Neural progenitor cell (in vitro differentiated cells): ENCODE measurements at regions not wholly inside any gene's neighbourhood (a gene's known extent, or its start where the extent isn't known, plus 50 kb on each side); places are given as distances from the start of the nearest gene placed in this dataset.
A peak's percentile ranks its signal among the peaks of the same experiment; 100 is the strongest.

Source experiments
- DNase-seq: peaks from one replicate; pipeline ENCODE4 v3.0.0-alpha.2; 2016; ENCODE audit warnings: low spot score
- H2AFZ ChIP-seq: fragments of 200-600 bp; sonication (generic); replicated peaks from 2 replicates; pipeline ENCODE4 v1.6.1; 2016; ENCODE audit warnings: antibody characterized with exemption
- H3F3A ChIP-seq: fragments of 200-600 bp; sonication (generic); 2 replicates; pipeline ENCODE4 v1.6.1; 2016; ENCODE audit warnings: antibody characterized with exemption, low read depth
- H3K27ac ChIP-seq: fragments of 200-600 bp; sonication (generic); 2 replicates; pipeline ENCODE4 v1.5.1; 2016; ENCODE audit warnings: mild to moderate bottlenecking
- H3K27me3 ChIP-seq: fragments of 200-600 bp; sonication (generic); 2 replicates; pipeline ENCODE4 v1.6.1; 2016; ENCODE audit warnings: mild to moderate bottlenecking, moderate library complexity
- H3K36me3 ChIP-seq: fragments of 200-600 bp; sonication (generic); 2 replicates; pipeline ENCODE4 v1.5.1; 2016
- H3K4me1 ChIP-seq: fragments of 200-600 bp; sonication (generic); 2 replicates; pipeline ENCODE4 v1.6.1; 2016; ENCODE audit warnings: mixed run types
- H3K4me2 ChIP-seq: fragments of 200-600 bp; sonication (generic); 2 replicates; pipeline ENCODE4 v1.6.1; 2016
- H3K4me3 ChIP-seq: fragments of 200-600 bp; sonication (generic); 2 replicates; pipeline ENCODE4 v1.5.1; 2016
- H3K79me2 ChIP-seq: fragments of 200-600 bp; sonication (generic); 2 replicates; pipeline ENCODE4 v1.6.1; 2016; ENCODE audit warnings: low read depth
- H3K9ac ChIP-seq: fragments of 200-600 bp; sonication (generic); 2 replicates; pipeline ENCODE4 v1.6.1; 2016
- H3K9me3 ChIP-seq: fragments of 200-600 bp; sonication (generic); 2 replicates; pipeline ENCODE4 v1.5.1; 2016; ENCODE audit warnings: low read depth
- H4K20me1 ChIP-seq: fragments of 200-600 bp; sonication (generic); 2 replicates; pipeline ENCODE4 v1.6.1; 2016; ENCODE audit warnings: low read depth
- H3K27ac Mint-ChIP-seq: 3 replicates; pipeline ENCODE4 v1.8.0; 2021; ENCODE audit warnings: mixed read lengths
- H3K27me3 Mint-ChIP-seq: 2 replicates; pipeline ENCODE4 v1.8.0; 2022; ENCODE audit warnings: low read depth, mild to moderate bottlenecking, inconsistent platforms, moderate library complexity, mixed read lengths; ENCODE audit not compliant: insufficient read depth
- H3K36me3 Mint-ChIP-seq: 3 replicates; pipeline ENCODE4 v1.8.0; 2021; ENCODE audit warnings: mixed read lengths
- H3K4me1 Mint-ChIP-seq: 3 replicates; pipeline ENCODE4 v1.8.0; 2021; ENCODE audit warnings: mixed read lengths
- H3K4me3 Mint-ChIP-seq: 3 replicates; pipeline ENCODE4 v1.8.0; 2021; ENCODE audit warnings: mild to moderate bottlenecking, moderate library complexity, mixed read lengths
- H3K9me3 Mint-ChIP-seq: 3 replicates; pipeline ENCODE4 v1.8.0; 2020; ENCODE audit warnings: mixed read lengths
- CTCF ChIP-seq: fragments of 200-600 bp; sonication (generic); IDR thresholded peaks from 2 replicates; pipeline ENCODE4 v1.5.1; 2017; ENCODE audit warnings: antibody characterized with exemption, mild to moderate bottlenecking
- EZH2 ChIP-seq: fragments of 200-600 bp; sonication (generic); IDR thresholded peaks from 2 replicates; pipeline ENCODE4 v1.6.1; 2017; ENCODE audit warnings: antibody characterized with exemption, mild to moderate bottlenecking, moderate library complexity
- EZH2phosphoT487 ChIP-seq: fragments of 200-600 bp; sonication (generic); IDR thresholded peaks from 2 replicates; pipeline ENCODE4 v1.6.1; 2017; ENCODE audit warnings: antibody characterized with exemption

- Histone ChIP-seq H3K27me3 (no peaks in the 10 kb centered on the region), H3K79me2 (no peaks in the 10 kb centered on the region), H3K4me3 (no peak overlapping the region), H3K27ac (no peak overlapping the region), H3F3A (no peaks in the 10 kb centered on the region), H3K9ac (no peak overlapping the region), H3K4me1 (peaks cover 14% of the 10 kb centered on the region), H3K36me3 (no peaks in the 10 kb centered on the region), H4K20me1 (no peaks in the 10 kb centered on the region), H3K9me3 (no peaks in the 10 kb centered on the region), H3K4me2 (no peak overlapping the region), H2AFZ (no peak overlapping the region)
- peaks cover 23% of the 10 kb centered on the region for H3K4me1 Mint-ChIP-seq
- H3K27me3 Mint-ChIP-seq = no peaks in the 10 kb centered on the region
- no peak overlapping the region for H3K4me3 Mint-ChIP-seq
- H3K9me3 Mint-ChIP-seq = no peaks in the 10 kb centered on the region
- H3K27ac Mint-ChIP-seq = no peak overlapping the region
- TF ChIP-seq EZH2 (no peak), CTCF (no peak), EZH2phosphoT487 (no peak)
- no peaks in the 10 kb centered on the region for H3K36me3 Mint-ChIP-seq
- DNase-seq = no peak
These were observed 62.1 kb upstream of the PRKAR2B start for GRCh38 chr7:106982415-106982814.

GRCh38 chr7:106984034-106984433 lies 60.5 kb upstream of the PRKAR2B start:
- DNase-seq = no peak
- H3F3A ChIP-seq = no peaks in the 10 kb centered on the region
- no peak overlapping the region for H2AFZ ChIP-seq
- H3K27ac Mint-ChIP-seq = no peak overlapping the region
- H3K4me2 ChIP-seq = no peak overlapping the region
- H3K9me3 ChIP-seq = no peaks in the 10 kb centered on the region
- peaks cover 24% of the 10 kb centered on the region for H3K4me1 Mint-ChIP-seq
- no peaks in the 10 kb centered on the region for H4K20me1 ChIP-seq
- no peaks in the 10 kb centered on the region for H3K9me3 Mint-ChIP-seq
- H3K27me3 Mint-ChIP-seq = no peaks in the 10 kb centered on the region
- H3K27me3 ChIP-seq = no peaks in the 10 kb centered on the region
- H3K36me3 ChIP-seq = no peaks in the 10 kb centered on the region
- H3K79me2 ChIP-seq = no peaks in the 10 kb centered on the region
- no peak overlapping the region for H3K9ac ChIP-seq
- peaks cover 12% of the 10 kb centered on the region for H3K4me1 ChIP-seq
- no peaks in the 10 kb centered on the region for H3K36me3 Mint-ChIP-seq
- TF ChIP-seq EZH2phosphoT487 (no peak), EZH2 (no peak), CTCF (no peak)
- no peak overlapping the region for H3K4me3 Mint-ChIP-seq
- H3K4me3 ChIP-seq = no peak overlapping the region
- H3K27ac ChIP-seq = no peak overlapping the region

- Histone ChIP-seq H3K27ac (no peak overlapping the region), H3K4me1 (no peaks in the 10 kb centered on the region), H3K79me2 (no peaks in the 10 kb centered on the region), H3K27me3 (no peaks in the 10 kb centered on the region), H3K36me3 (no peaks in the 10 kb centered on the region), H3K4me3 (no peak overlapping the region), H3K4me2 (no peak overlapping the region), H4K20me1 (no peaks in the 10 kb centered on the region), H3K9ac (no peak overlapping the region), H3K9me3 (no peaks in the 10 kb centered on the region), H3F3A (no peaks in the 10 kb centered on the region), H2AFZ (peak overlapping the region; percentile 26)
- Mint-ChIP-seq H3K4me3 (no peak overlapping the region), H3K36me3 (no peaks in the 10 kb centered on the region), H3K27ac (no peak overlapping the region), H3K27me3 (no peaks in the 10 kb centered on the region), H3K9me3 (no peaks in the 10 kb centered on the region), H3K4me1 (peaks cover 10% of the 10 kb centered on the region)
- no peak for DNase-seq
- no peak for TF ChIP-seq EZH2
- TF ChIP-seq EZH2phosphoT487 = no peak
- TF ChIP-seq CTCF = no peak
These were observed 58.0 kb upstream of the PRKAR2B start for GRCh38 chr7:106986450-106986977.
